NOMO-1 treated with DMSO at 0.1 percent for 48 hours (cell line): ENCODE measurements at regions not wholly inside any gene's neighbourhood (a gene's known extent, or its start where the extent isn't known, plus 50 kb on each side); places are given as distances from the start of the nearest gene placed in this dataset.

ENCODE experiments used
- DNase-seq: peaks from one replicate; lab custom pipeline; 2025; ENCODE audit not compliant: unreplicated experiment; lab: John Stamatoyannopoulos, UW

GRCh38 chr5:156109317-156110023 lies 217.5 kb upstream of the SGCD start:
- no peak for DNase-seq

DNA sequence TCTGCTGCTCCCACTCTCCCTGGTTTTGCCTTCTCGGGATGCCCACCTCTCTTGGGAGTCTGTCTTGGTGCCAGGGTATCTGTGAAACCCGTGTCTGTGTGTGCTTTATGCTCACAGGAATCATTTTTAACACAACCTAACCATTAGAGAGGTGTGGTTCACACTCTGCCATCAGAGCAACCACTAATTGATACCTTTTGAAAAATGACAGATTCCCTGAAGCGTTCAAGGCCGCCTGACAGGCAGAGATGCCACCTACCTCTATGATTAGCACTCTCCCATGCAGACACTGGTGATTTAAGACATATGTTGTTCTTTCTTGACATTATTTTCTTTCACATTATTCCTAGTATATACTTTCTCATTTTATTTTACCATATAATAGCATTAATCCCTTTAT lies 207.3 kb upstream of the SGCD start:
- DNase-seq: no peak

- no peak for DNase-seq
Measured at GRCh38 chr5:156120777-156121176, 206.2 kb upstream of the SGCD start.

DNA sequence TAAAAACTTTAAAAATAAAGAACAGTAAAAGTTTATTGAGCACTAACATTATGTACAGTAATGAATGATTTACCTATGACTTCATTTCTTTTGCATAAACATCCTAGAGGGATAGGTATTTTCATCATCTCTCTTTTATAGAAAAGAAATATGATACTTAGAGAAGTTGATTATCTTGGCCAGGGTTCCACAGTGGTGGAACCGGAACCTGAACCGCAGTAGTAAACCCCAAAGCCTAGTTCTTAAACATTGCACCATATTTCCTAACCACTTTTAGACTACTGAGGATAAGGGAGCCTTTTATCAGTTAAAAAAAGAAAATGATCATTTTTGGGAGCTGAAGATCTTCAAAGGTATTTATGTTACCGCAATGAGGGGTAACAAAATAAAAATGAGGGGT lies 205.7 kb upstream of the SGCD start:
- DNase-seq: no peak

GRCh38 chr5:156121882-156122281 lies 205.1 kb upstream of the SGCD start:
- DNase-seq: no peak

DNA sequence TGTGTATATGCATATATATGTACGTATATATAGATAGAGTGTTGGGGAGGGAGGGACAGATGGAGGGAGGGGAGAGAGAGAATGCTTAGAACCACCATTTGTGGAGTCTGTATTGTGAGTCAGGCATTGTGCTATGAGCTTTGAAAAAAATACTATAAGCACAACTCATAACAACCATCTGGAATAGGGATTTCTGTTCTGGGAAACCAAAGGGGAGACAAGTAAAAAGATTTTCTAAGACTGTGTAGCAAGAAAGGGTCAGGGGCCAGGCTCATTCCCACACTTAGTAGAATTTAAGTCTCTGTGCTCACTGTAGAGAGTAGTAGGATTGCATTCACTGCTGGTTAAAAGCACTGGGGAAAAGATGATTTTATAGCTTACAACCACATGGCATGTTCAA lies 202.3 kb upstream of the SGCD start:
- no peak for DNase-seq

GRCh38 chr5:156125118-156125517 lies 201.8 kb upstream of the SGCD start:
- no peak for DNase-seq

DNA sequence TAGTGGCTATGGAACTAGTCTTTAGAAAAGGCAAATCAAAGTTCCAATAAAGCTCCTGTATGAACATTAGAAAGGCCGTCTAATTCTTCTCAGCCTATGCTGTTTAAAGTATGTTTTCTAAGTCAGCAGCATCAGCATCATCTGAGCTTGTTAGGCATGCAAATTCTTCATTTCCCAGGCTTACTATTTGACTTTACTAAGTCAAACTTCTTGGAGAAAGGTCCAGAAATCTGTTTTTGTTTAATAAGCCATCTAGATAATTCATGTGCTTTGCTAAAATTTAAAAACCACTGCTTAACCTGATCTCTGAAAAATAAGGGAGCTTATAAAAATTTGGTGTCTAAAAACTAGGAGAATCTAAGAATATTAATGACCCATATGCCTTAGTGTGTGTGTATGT lies 200.2 kb upstream of the SGCD start:
- no peak for DNase-seq

DNA sequence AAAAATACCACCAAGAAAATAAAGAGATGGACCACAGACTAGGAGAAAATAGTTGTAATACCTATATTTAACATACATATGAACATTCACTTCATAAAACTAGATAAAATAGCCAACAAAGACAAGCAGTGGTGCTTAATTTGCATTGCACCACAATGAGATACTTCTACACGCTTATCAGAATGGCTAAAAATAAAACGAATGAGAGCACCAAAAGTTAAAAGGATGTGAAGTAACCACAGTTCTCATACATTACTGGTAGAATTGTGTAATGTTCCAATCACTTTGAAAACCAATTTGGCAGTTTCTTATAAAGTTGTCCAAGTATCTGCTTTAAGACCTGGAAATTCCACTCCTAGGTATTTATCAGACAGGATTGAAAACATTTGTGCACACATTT lies 198.9 kb upstream of the SGCD start:
- no peak for DNase-seq

DNA sequence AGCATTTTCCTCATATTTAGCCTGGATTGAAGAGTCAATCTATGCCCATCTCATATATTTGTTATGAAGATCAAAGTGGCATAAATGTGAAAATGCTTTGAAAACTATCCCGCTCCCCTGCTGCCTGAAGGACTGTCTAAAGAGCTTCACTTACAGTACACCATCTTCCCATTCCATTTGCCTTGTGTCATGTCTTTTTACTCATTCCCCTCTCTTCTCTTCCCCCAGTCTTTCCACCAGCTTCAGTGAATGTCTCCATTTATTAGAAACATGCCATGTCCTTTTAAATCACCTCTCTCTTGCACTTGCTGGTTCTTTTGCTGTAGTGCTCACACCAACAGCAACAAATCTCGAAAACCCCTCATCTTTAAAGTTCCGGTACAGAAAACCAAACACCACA lies 192.7 kb upstream of the SGCD start:
- DNase-seq: no peak

GRCh38 chr5:156135531-156135930 lies 191.4 kb upstream of the SGCD start:
- DNase-seq: no peak

- DNase-seq: no peak
Measured at GRCh38 chr5:156137071-156137869, 189.7 kb upstream of the SGCD start.

DNA sequence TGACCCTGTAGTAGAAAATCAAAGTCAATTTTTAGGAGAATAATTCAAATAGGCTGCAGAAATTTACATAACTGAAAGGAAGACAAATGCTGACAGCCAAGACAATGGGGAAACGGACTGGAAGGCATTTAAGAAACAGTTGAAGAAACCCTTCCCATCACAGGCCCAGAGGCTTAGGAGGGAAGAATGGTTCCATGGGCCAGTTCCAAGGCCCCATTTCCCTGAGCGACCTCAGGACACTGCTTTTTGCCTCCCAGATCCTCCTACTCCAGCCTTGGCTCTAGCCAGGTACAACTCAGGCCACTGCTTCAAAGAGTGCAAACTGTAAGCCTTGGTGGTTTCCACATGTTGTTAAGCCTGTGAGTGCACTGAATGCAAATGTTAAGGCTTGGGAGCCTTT lies 184.1 kb upstream of the SGCD start:
- no peak for DNase-seq

GRCh38 chr5:156147261-156147943 lies 179.6 kb upstream of the SGCD start:
- DNase-seq: no peak

GRCh38 chr5:156147944-156148285 lies 179.0 kb upstream of the SGCD start:
- no peak for DNase-seq

DNA sequence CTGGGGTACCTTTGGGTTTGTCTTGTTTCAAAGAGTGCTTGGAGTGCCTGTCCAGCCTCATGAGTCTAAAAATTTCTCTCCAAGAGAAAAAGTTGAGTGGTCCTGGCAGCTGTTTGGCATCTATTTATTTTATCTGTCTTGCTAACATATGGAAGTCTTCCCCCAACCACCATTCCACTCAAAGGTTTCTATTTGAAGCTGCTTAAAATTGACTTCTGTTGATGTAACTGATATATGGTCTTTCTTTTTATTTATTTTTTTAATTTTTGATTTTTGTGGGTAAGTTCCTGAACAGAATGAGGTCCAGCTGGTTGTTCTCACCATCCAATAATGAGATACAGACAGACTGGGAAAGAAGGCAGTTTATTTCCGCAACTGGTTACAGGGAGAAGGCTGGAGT lies 178.7 kb upstream of the SGCD start:
- DNase-seq: no peak

DNA sequence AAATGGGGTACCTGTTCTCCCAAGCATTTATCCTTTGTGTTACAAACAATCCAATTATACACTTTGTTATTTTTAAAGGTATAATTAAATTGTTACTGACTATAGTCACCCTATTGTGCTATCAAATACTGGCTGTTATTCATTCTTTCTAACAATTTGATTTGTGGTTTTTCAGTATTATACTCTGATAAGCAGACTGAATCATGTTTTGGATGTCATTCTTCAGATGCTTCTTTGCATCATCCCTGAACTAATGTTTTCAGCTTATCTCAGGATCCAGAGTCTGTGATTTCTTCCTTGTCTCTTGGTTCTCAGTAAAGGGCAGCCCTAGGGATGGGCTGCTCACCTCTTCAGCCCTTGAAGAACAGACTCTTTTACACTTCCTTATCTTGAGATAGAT lies 177.8 kb upstream of the SGCD start:
- DNase-seq: no peak

- no peak for DNase-seq
Measured at GRCh38 chr5:156153602-156154001, 173.4 kb upstream of the SGCD start.

DNA sequence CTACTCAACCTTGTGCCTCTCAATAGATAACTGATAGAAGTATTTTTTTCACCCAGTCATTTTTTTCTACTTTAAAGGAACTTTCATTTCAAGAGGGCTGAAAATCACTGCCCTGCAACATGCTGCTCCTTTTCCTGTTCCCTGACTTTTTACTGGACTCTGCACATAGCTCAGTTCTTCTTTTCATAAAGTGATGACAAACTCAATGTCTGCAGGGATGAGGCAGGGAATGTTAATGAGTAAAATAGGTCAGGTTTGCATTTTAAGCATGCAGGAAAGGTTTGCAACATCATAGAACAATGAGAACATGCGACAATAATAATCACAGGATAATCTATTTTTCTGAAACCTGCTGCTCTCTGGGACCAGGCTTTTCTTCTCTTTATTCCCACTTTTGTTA lies 172.2 kb upstream of the SGCD start:
- no peak for DNase-seq

DNA sequence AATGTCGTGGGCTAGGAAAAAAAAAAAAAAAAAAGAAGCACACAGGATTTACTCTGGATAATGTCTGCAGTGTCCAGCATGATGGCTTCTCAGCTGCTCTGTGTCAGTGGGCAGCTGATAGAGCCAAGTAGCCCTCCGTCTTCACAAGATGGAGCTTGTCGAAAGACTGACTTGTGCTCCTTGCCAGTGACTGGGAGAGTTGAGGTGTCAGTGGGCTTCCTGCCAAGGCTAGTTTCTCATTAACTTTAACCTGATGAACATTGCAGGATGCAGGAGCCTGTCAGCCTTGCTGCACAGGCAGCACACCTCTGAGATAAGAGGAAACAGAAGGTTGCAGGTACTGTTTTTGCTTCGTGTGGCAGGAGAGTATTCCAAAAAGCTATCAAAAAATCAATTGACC lies 171.4 kb upstream of the SGCD start:
- no peak for DNase-seq

DNA sequence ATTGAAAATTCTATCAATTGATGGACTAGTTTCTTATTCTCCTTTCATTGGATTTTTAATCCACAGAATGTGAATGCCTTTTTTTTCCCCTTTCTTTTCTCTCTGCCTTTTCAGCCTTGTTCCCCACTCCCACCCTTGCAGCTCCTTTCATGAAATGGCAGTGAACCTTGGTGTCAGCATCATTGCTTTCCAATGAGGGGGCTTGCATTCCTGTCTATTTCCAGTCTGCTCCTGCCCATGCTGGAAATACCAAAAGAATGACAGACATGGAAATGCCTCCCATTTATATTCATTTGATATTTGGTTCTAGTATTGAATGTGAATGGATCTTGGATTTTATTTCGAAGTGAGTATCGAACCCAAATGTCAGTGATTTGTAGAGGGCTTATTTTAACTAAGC lies 162.7 kb upstream of the SGCD start:
- no peak for DNase-seq

DNA sequence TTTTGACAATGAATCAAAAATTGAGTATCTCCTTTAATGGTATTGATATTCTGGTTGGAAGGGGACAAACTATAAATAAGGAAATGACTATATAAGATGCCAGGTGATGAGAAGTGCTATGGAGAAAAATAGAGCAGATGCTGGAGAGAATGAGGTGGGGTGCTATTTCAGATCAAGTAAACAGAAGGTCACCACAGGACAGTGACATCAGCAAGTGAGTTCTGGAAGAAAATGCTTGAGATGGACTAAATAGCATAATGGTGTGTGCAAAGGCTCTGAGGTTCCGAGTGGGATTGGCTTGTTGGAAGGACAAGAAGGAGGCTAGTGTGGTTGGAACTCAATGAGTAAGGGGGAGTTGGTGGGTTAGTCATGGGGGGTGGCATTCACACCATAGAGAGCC lies 157.5 kb upstream of the SGCD start:
- DNase-seq: no peak
